ENCODE measurements at regions not wholly inside any gene's neighbourhood (a gene's known extent, or its start where the extent isn't known, plus 50 kb on each side); places are given as distances from the start of the nearest gene placed in this dataset.
A peak's percentile ranks its signal among the peaks of the same experiment; 100 is the strongest.
"Not testable (repeated sequence)": the region's sequence is repeated elsewhere in the genome, so short reads cannot be mapped to it uniquely, and the experiment has no call there.

- H3K4me2 ChIP-seq (ENCODE audit: low read length); H3K4me1 ChIP-seq (ENCODE audit: insufficient read depth, low read length); H3K9me2 ChIP-seq (replicated peaks; ENCODE audit: low read length); DNase-seq; intact Hi-C loops (cut with micrococcal nuclease); H3K27ac ChIP-seq (ENCODE audit: low read length); ATAC-seq; H3K27me3 ChIP-seq (ENCODE audit: low read length); H3K4me3 ChIP-seq (ENCODE audit: low read length); H3K79me2 ChIP-seq (ENCODE audit: low read length); CTCF ChIA-PET; H4K20me1 ChIP-seq (ENCODE audit: low read length); BruUV-seq (replicated peaks); H3F3A ChIP-seq (ENCODE audit: low read length, unreplicated experiment); H2AFZ ChIP-seq (ENCODE audit: low read length); POLR2A ChIA-PET (ENCODE audit: unreplicated experiment); H3K9ac ChIP-seq (ENCODE audit: low read length); H3K36me3 ChIP-seq (ENCODE audit: low read depth, low read length): not testable (repeated sequence)
- peaks cover 49% of the 10 kb centered on the region for H3K9me3 ChIP-seq (ENCODE audit: low read length)
Measured at GRCh38 chr22:10731246-10731974, 4796.6 kb upstream of the OR11H1 start.

GRCh38 chr22:10735075-10735474 is 4792.9 kb upstream of the OR11H1 start:
- H3K79me2 ChIP-seq (ENCODE audit: low read length); H3K9ac ChIP-seq (ENCODE audit: low read length); CTCF ChIA-PET; H3K36me3 ChIP-seq (ENCODE audit: low read depth, low read length); POLR2A ChIA-PET (ENCODE audit: unreplicated experiment); intact Hi-C loops (cut with micrococcal nuclease); H3K4me2 ChIP-seq (ENCODE audit: low read length); H3K4me1 ChIP-seq (ENCODE audit: insufficient read depth, low read length); H3F3A ChIP-seq (ENCODE audit: low read length, unreplicated experiment); DNase-seq; H3K27ac ChIP-seq (ENCODE audit: low read length); H3K4me3 ChIP-seq (ENCODE audit: low read length); H2AFZ ChIP-seq (ENCODE audit: low read length); H3K27me3 ChIP-seq (ENCODE audit: low read length); H4K20me1 ChIP-seq (ENCODE audit: low read length); H3K9me2 ChIP-seq (replicated peaks; ENCODE audit: low read length); BruUV-seq (replicated peaks): not testable (repeated sequence)
- peak; percentile 35; the same call in 1 of the 2 replicates for ATAC-seq
- H3K9me3 ChIP-seq (ENCODE audit: low read length): peaks cover 29% of the 10 kb centered on the region

- H3K27ac ChIP-seq (ENCODE audit: low read length); intact Hi-C loops (cut with micrococcal nuclease); H3K79me2 ChIP-seq (ENCODE audit: low read length); POLR2A ChIA-PET (ENCODE audit: unreplicated experiment); H3K4me1 ChIP-seq (ENCODE audit: insufficient read depth, low read length); H2AFZ ChIP-seq (ENCODE audit: low read length); ATAC-seq; H3K36me3 ChIP-seq (ENCODE audit: low read depth, low read length); H3F3A ChIP-seq (ENCODE audit: low read length, unreplicated experiment); H3K9ac ChIP-seq (ENCODE audit: low read length); H3K4me2 ChIP-seq (ENCODE audit: low read length); H3K27me3 ChIP-seq (ENCODE audit: low read length); CTCF ChIA-PET; H3K4me3 ChIP-seq (ENCODE audit: low read length); H4K20me1 ChIP-seq (ENCODE audit: low read length); DNase-seq; BruUV-seq (replicated peaks); H3K9me2 ChIP-seq (replicated peaks; ENCODE audit: low read length): not testable (repeated sequence)
- peaks cover 20% of the 10 kb centered on the region for H3K9me3 ChIP-seq (ENCODE audit: low read length)
Measured at GRCh38 chr22:10736879-10737278, 4791.1 kb upstream of the OR11H1 start.

GRCh38 chr22:10737931-10738330 is 4790.1 kb upstream of the OR11H1 start:
- H3K36me3 ChIP-seq (ENCODE audit: low read depth, low read length); H3K4me3 ChIP-seq (ENCODE audit: low read length); H3K4me2 ChIP-seq (ENCODE audit: low read length); DNase-seq; H3K9ac ChIP-seq (ENCODE audit: low read length); intact Hi-C loops (cut with micrococcal nuclease); ATAC-seq; H3K27ac ChIP-seq (ENCODE audit: low read length); H3K79me2 ChIP-seq (ENCODE audit: low read length); H2AFZ ChIP-seq (ENCODE audit: low read length); H4K20me1 ChIP-seq (ENCODE audit: low read length); H3K9me2 ChIP-seq (replicated peaks; ENCODE audit: low read length); H3K27me3 ChIP-seq (ENCODE audit: low read length); POLR2A ChIA-PET (ENCODE audit: unreplicated experiment); CTCF ChIA-PET; H3K4me1 ChIP-seq (ENCODE audit: insufficient read depth, low read length); BruUV-seq (replicated peaks); H3F3A ChIP-seq (ENCODE audit: low read length, unreplicated experiment): not testable (repeated sequence)
- peaks cover 17% of the 10 kb centered on the region; the same call in 1 of the 2 replicates for H3K9me3 ChIP-seq (ENCODE audit: low read length)

- Histone ChIP-seq H3K4me1 (ENCODE audit: insufficient read depth, low read length) (no peaks in the 10 kb centered on the region), H3K9me3 (ENCODE audit: low read length) (peaks cover 20% of the 10 kb centered on the region; the same call in 1 of the 2 replicates), H3K27ac (ENCODE audit: low read length) (no peak overlapping the region), H3K27me3 (ENCODE audit: low read length) (no peaks in the 10 kb centered on the region), H3K9ac (ENCODE audit: low read length) (no peak overlapping the region), H3F3A (ENCODE audit: low read length, unreplicated experiment) (no peaks in the 10 kb centered on the region), H3K9me2 (replicated peaks; ENCODE audit: low read length) (no peaks in the 10 kb centered on the region), H2AFZ (ENCODE audit: low read length) (no peak overlapping the region), H3K36me3 (ENCODE audit: low read depth, low read length) (no peaks in the 10 kb centered on the region), H3K79me2 (ENCODE audit: low read length) (no peaks in the 10 kb centered on the region), H3K4me3 (ENCODE audit: low read length) (no peak overlapping the region), H4K20me1 (ENCODE audit: low read length) (no peaks in the 10 kb centered on the region), H3K4me2 (ENCODE audit: low read length) (no peak overlapping the region)
- ATAC-seq (no peak), DNase-seq (no peak)
- intact Hi-C loops (cut with micrococcal nuclease): no loop called here
- ChIA-PET CTCF (no interaction called here), POLR2A (ENCODE audit: unreplicated experiment) (no interaction called here)
- TF ChIP-seq CTCF (conservative IDR thresholded peaks at IDR 0.05; ENCODE audit: low read depth, low read length) (no peak), EZH2 (IDR thresholded peaks at IDR 0.05; ENCODE audit: low read length, unreplicated experiment) (no peak), EZH2phosphoT487 (IDR thresholded peaks at IDR 0.05; ENCODE audit: borderline replicate concordance, low read length) (no peak)
- BruUV-seq (replicated peaks): no TSS peak
Measured at GRCh38 chr22:10741210-10741609, 4786.8 kb upstream of the OR11H1 start.
